Activated B cell treated with CpG ODN at 0.5 μM for 24 hours (primary cell): ENCODE measurements at regions not wholly inside any gene's neighbourhood (a gene's known extent, or its start where the extent isn't known, plus 50 kb on each side); places are given as distances from the start of the nearest gene placed in this dataset.

Source experiments
- ATAC-seq: fragments of 200-7000 bp; cut with Tn5 transposase; one replicate; pipeline ENCODE4 v1.10.0; 2021; ENCODE audit warnings: low read depth, mild to moderate bottlenecking, moderate library complexity
- CTCF ChIA-PET: fragments of 350-600 bp; sonication (Branson Sonifier 250); formaldehyde crosslinking; loops from one replicate; lab custom pipeline; 2021; ENCODE audit warnings: antibody characterized with exemption; lab: Charles Lee
- POLR2A ChIA-PET: fragments of 350-600 bp; sonication (Branson Sonifier 250); formaldehyde crosslinking; loops from one replicate; lab custom pipeline; 2021; ENCODE audit warnings: antibody characterized with exemption; lab: Charles Lee
- DNase-seq: peaks from one replicate; pipeline ENCODE4 v3.0.0; 2022
- H3K27ac Mint-ChIP-seq: one replicate; pipeline ENCODE4 v1.8.0; 2020; ENCODE audit warnings: mixed read lengths
- H3K27me3 Mint-ChIP-seq: one replicate; pipeline ENCODE4 v1.8.0; 2021; ENCODE audit warnings: mixed read lengths
- H3K36me3 Mint-ChIP-seq: one replicate; pipeline ENCODE4 v1.8.0; 2021; ENCODE audit warnings: low read depth, mixed read lengths
- H3K4me1 Mint-ChIP-seq: one replicate; pipeline ENCODE4 v1.8.0; 2021; ENCODE audit warnings: mixed read lengths
- H3K4me3 Mint-ChIP-seq: one replicate; pipeline ENCODE4 v1.8.0; 2020; ENCODE audit warnings: mild to moderate bottlenecking, mixed read lengths
- H3K9me3 Mint-ChIP-seq: one replicate; pipeline ENCODE4 v1.8.0; 2020; ENCODE audit warnings: mixed read lengths
- intact Hi-C: fragments of 100-400 bp; cut with micrococcal nuclease; formaldehyde crosslinking; loops from one replicate; pipeline ENCODE4 v1.15.1; 2024
- TF ChIP-seq, protein P1 (sequence below): fragments of 200-600 bp; IDR thresholded peaks from one replicate; pipeline ENCODE4 v1.8.0; 2022; ENCODE audit warnings: antibody characterized with exemption, mild to moderate bottlenecking

- no peak overlapping the region for H3K27ac Mint-ChIP-seq
- ChIA-PET CTCF (no interaction called here), POLR2A (no interaction called here)
- H3K4me1 Mint-ChIP-seq: no peaks in the 10 kb centered on the region
- H3K4me3 Mint-ChIP-seq: no peak overlapping the region
- H3K9me3 Mint-ChIP-seq: peaks cover 4% of the 10 kb centered on the region
- no peak for DNase-seq
- intact Hi-C loops: no loop called here
- H3K36me3 Mint-ChIP-seq: no peaks in the 10 kb centered on the region
- ATAC-seq: no peak
- no peaks in the 10 kb centered on the region for H3K27me3 Mint-ChIP-seq
- TF ChIP-seq, protein P1, sequence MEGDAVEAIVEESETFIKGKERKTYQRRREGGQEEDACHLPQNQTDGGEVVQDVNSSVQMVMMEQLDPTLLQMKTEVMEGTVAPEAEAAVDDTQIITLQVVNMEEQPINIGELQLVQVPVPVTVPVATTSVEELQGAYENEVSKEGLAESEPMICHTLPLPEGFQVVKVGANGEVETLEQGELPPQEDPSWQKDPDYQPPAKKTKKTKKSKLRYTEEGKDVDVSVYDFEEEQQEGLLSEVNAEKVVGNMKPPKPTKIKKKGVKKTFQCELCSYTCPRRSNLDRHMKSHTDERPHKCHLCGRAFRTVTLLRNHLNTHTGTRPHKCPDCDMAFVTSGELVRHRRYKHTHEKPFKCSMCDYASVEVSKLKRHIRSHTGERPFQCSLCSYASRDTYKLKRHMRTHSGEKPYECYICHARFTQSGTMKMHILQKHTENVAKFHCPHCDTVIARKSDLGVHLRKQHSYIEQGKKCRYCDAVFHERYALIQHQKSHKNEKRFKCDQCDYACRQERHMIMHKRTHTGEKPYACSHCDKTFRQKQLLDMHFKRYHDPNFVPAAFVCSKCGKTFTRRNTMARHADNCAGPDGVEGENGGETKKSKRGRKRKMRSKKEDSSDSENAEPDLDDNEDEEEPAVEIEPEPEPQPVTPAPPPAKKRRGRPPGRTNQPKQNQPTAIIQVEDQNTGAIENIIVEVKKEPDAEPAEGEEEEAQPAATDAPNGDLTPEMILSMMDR: no peak
These were observed 731.5 kb upstream of the AGA start for GRCh38 chr4:178173771-178174170.

DNA sequence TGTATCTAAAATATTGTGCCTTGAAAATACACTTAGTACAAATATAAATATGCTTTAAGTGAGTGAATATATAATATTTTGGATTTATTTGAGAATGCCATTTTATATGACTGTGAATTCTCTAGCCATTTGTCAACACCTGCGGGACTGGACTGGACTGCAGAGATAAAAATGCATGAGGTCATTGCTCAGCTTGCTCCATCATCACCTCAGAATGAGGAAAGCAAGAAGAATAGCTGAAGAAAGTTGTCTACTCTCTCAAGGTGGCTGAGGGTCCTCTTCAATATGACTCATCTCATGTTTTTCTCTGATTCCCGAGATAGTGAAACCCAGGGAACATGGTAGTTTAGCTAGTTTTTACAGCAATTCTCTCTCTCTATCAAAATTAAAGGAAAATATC is 732.5 kb upstream of the AGA start:
- no peak for DNase-seq
- intact Hi-C loops: no loop called here
- Mint-ChIP-seq H3K4me1 (no peaks in the 10 kb centered on the region), H3K4me3 (no peak overlapping the region), H3K36me3 (no peaks in the 10 kb centered on the region), H3K9me3 (peaks cover 4% of the 10 kb centered on the region), H3K27me3 (no peaks in the 10 kb centered on the region), H3K27ac (no peak overlapping the region)
- TF ChIP-seq, protein P1: no peak
- ATAC-seq: no peak
- CTCF ChIA-PET: no interaction called here
- POLR2A ChIA-PET: no interaction called here

DNA sequence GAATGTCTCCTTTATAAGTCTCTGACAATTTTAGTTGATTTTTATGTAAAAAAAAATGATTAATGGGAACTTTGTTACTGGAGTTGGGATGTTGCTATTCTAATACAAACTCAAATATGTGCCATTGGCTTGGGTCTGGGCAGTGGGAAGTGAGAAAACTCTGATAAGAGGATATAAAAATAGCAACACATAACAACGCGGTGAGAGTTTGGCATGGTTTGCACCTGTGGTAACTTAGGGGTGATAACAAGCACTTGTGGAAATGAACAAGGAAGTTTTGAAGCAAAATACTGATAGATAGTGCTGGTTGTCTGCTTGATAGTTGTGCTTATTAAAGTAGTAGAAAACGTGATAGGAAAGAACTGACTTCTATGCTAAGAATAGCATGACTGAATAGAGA is 743.3 kb upstream of the AGA start:
- Mint-ChIP-seq H3K4me3 (no peak overlapping the region), H3K4me1 (no peaks in the 10 kb centered on the region), H3K36me3 (no peaks in the 10 kb centered on the region), H3K9me3 (no peaks in the 10 kb centered on the region), H3K27me3 (no peaks in the 10 kb centered on the region), H3K27ac (no peak overlapping the region)
- ATAC-seq (no peak), DNase-seq (no peak)
- ChIA-PET POLR2A (no interaction called here), CTCF (no interaction called here)
- TF ChIP-seq, protein P1: no peak
- intact Hi-C loops: no loop called here

- Mint-ChIP-seq H3K27ac (no peak overlapping the region), H3K36me3 (no peaks in the 10 kb centered on the region), H3K9me3 (no peaks in the 10 kb centered on the region), H3K27me3 (no peaks in the 10 kb centered on the region), H3K4me1 (no peaks in the 10 kb centered on the region), H3K4me3 (no peak overlapping the region)
- intact Hi-C loops: no loop called here
- ATAC-seq: no peak
- TF ChIP-seq, protein P1: no peak
- CTCF ChIA-PET: no interaction called here
- POLR2A ChIA-PET: no interaction called here
- DNase-seq: no peak
These were observed 750.4 kb upstream of the AGA start for GRCh38 chr4:178192611-178193010.

- ChIA-PET CTCF (no interaction called here), POLR2A (no interaction called here)
- Mint-ChIP-seq H3K4me3 (no peak overlapping the region), H3K36me3 (no peaks in the 10 kb centered on the region), H3K27ac (no peak overlapping the region), H3K27me3 (no peaks in the 10 kb centered on the region), H3K9me3 (no peaks in the 10 kb centered on the region), H3K4me1 (no peaks in the 10 kb centered on the region)
- intact Hi-C loops: no loop called here
- DNase-seq: no peak
- TF ChIP-seq, protein P1: no peak
- ATAC-seq: no peak
These were observed 754.6 kb upstream of the AGA start for GRCh38 chr4:178196751-178197374.
